BLaER1 (cell line): ENCODE measurements at regions not wholly inside any gene's neighbourhood (a gene's known extent, or its start where the extent isn't known, plus 50 kb on each side); places are given as distances from the start of the nearest gene placed in this dataset.
A peak's percentile ranks its signal among the peaks of the same experiment; 100 is the strongest.

Experiments used
- H3K27ac ChIP-seq: shearing (Covaris generic); formaldehyde crosslinking; 2 replicates; pipeline ENCODE4 v1.8.1; 2022
- H3K27me3 ChIP-seq: shearing (Covaris generic); formaldehyde crosslinking; 2 replicates; pipeline ENCODE4 v1.8.1; 2022
- H3K36me3 ChIP-seq: shearing (Covaris generic); formaldehyde crosslinking; 2 replicates; pipeline ENCODE4 v1.8.1; 2022
- H3K4me1 ChIP-seq: shearing (Covaris generic); formaldehyde crosslinking; 2 replicates; pipeline ENCODE4 v1.8.1; 2022
- H3K4me2 ChIP-seq: shearing (Covaris generic); formaldehyde crosslinking; 2 replicates; pipeline ENCODE4 v1.8.1; 2022
- H3K4me3 ChIP-seq: shearing (Covaris generic); formaldehyde crosslinking; 2 replicates; pipeline ENCODE4 v1.8.1; 2022
- H3K9ac ChIP-seq: shearing (Covaris generic); formaldehyde crosslinking; 2 replicates; pipeline ENCODE4 v1.8.1; 2022
- H3K9me3 ChIP-seq: shearing (Covaris generic); formaldehyde crosslinking; 2 replicates; pipeline ENCODE4 v1.8.1; 2022
- H4K20me1 ChIP-seq: shearing (Covaris generic); formaldehyde crosslinking; 2 replicates; pipeline ENCODE4 v1.8.1; 2022
- Cebpa-rat ChIP-seq: shearing (Covaris generic); IDR thresholded peaks from 2 replicates; pipeline ENCODE4 v1.8.1; 2022

DNA sequence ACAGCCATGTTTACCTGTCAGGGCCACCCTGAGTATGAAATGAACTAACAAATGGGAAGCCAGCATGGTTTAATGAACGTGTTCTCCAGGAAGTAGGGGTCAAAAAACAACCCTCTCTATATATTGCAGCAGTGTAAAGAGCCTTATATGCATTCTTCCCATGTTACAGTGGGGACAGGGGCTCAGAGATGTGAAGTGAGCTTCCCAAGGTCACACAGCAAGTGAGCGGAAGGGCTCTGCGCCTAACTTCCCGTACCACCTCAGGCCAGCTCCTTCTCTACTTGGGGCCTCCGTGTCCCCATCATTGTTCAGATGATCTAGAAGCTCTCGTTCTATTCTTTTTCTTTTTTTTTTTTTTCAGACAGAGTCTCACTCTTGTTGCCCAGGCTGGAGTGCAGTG is 105.1 kb upstream of the MAP1LC3B2 start:
- Histone ChIP-seq H3K4me3 (no peak overlapping the region), H3K9ac (no peak overlapping the region), H3K9me3 (0 out of 2 replicates have a peak, but pooled peaks cover 6% of the 10 kb centered on the region), H3K36me3 (no peaks in the 10 kb centered on the region), H3K27me3 (no peaks in the 10 kb centered on the region), H3K27ac (no peak overlapping the region), H3K4me1 (peaks cover 16% of the 10 kb centered on the region), H4K20me1 (no peaks in the 10 kb centered on the region), H3K4me2 (no peak overlapping the region)
- TF ChIP-seq Cebpa-rat = no peak

DNA sequence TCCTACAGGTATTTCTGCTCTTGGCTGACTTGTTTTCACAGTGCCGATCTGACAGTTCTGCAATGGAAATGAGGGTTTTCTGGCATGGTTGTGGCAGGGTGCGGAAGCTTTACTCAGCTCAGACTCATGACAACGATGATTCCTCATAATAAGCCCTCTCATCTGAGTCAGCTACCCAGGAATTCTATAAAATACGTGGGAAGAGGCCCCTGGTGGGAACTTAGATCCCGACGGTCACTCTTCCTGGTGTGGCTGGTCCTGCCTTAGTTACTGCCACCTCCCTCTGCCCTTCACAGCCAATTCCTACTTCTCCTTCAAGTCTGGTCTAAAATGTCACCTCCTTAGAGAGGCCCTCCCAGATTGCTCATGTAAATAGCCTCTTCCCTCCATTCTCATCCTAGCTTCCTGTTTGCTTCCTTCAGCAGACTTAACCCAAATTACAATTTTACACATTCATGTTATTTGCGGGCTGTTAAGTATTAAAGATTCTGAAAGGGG is 104.2 kb upstream of the MAP1LC3B2 start:
- 0 out of 2 replicates have a peak, but pooled peaks cover 6% of the 10 kb centered on the region for H3K9me3 ChIP-seq
- H3K4me2 ChIP-seq = no peak overlapping the region
- peaks cover 18% of the 10 kb centered on the region for H3K4me1 ChIP-seq
- H3K9ac ChIP-seq = no peak overlapping the region
- no peaks in the 10 kb centered on the region for H3K27me3 ChIP-seq
- H3K27ac ChIP-seq = no peak overlapping the region
- H3K4me3 ChIP-seq = no peak overlapping the region
- TF ChIP-seq Cebpa-rat = no peak
- H3K36me3 ChIP-seq = no peaks in the 10 kb centered on the region
- H4K20me1 ChIP-seq = no peaks in the 10 kb centered on the region

DNA sequence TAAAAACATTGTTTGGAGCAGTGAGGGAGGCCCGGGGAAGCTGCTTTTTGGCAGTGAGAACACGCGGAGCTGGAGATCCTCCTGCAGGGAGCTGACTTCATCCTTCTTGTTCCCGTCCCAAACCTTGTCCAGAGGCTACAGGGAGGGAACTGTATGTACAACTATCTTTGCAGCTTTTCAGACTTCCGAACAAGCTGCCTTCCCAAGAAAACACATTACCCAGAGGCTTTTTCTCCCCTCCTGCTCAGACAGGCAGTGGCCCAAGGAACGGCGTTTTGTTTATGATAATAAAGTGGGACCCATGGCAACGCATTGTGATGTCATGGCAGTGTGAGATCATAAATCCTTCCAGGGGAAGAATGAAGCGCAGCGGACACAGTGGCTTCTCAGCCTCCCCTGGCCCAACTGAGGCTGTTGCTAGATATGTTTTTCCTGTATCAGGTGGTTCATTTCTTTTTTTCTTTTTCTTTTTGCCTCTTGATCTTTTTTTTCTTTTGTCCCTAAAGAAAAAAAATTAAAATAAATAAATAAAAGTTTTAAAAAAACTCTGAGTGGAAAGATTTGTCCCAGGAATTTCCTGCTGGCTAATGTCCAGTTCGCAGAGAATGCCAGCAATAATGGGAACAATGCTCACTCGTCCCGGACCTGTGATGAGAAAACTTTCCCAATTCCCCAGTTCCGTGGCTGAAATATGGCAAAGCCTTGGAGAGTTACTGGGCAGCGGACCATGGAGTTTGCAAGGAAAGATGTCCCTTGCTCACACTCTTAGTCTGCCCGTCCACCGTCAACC is 103.4 kb upstream of the MAP1LC3B2 start:
- H3K4me3 ChIP-seq = no peak overlapping the region
- no peak for TF ChIP-seq Cebpa-rat
- H3K4me2 ChIP-seq = no peak overlapping the region
- H3K27me3 ChIP-seq = no peaks in the 10 kb centered on the region
- no peak overlapping the region for H3K27ac ChIP-seq
- H3K9ac ChIP-seq = no peak overlapping the region
- H3K36me3 ChIP-seq = no peaks in the 10 kb centered on the region
- H4K20me1 ChIP-seq = no peaks in the 10 kb centered on the region
- H3K4me1 ChIP-seq = peaks cover 18% of the 10 kb centered on the region
- H3K9me3 ChIP-seq = 0 out of 2 replicates have a peak, but pooled peaks cover 2% of the 10 kb centered on the region

DNA sequence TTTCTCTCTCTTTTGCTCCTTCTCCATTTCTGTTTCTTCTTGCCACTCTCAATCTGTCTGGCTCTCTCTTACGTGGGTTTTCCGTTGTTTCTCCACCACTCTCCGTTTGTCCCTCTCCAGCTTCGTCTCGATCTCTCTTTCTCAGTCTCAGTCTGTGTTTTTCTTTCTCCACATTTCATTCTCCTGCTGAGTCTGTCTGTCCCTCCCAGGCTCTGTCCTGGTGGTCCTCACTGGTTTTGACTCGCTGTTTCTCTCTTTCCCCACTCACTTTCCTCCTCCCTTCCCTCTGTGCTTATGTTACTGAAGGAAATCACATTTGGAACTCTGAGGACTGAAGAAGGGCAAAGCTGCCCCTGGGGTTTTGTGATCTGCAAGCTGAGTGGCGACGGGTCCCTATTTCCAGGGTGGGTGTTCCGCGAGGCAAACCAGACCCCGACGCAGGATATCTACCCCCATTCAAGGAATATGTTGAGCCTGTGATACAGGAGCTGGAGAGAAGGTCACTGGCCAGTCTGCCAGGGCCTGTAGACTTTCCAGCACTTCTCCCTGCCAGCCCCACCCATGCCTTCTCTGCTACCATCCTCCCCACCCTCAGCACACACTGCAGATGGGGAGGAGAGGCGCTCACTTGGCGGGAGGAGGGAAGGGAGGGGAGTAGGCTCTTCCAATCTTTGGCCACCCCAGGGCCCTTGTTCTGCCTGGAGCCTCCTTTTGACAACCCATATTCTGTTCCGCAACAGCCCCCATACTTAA is 102.7 kb upstream of the MAP1LC3B2 start:
- no peaks in the 10 kb centered on the region for H3K9me3 ChIP-seq
- no peak for TF ChIP-seq Cebpa-rat
- H3K27me3 ChIP-seq = no peaks in the 10 kb centered on the region
- no peaks in the 10 kb centered on the region for H4K20me1 ChIP-seq
- no peak overlapping the region for H3K4me3 ChIP-seq
- H3K36me3 ChIP-seq = no peaks in the 10 kb centered on the region
- no peak overlapping the region for H3K4me2 ChIP-seq
- no peak overlapping the region for H3K9ac ChIP-seq
- no peak overlapping the region for H3K27ac ChIP-seq
- peaks cover 18% of the 10 kb centered on the region for H3K4me1 ChIP-seq

DNA sequence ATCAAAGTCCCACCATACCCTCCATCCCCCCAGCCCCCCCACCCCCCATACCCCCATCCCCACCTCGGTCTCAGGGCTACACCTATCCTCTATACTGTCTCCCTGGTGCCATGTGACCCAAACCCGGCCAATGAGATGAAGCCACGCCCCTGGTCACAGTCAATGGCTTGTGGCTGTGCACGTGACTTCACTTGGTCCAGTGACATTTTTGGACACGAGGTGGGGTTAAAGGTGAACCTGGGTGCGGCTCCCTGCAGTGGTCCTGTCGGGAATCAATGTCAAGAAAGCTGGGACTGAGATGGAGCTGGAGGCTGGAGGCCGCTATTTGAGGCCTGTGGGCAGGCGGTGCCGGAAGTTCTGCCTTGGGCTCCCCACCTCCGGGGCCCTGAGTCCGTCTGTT is 100.7 kb upstream of the MAP1LC3B2 start:
- Histone ChIP-seq H3K27ac (no peak overlapping the region), H3K4me2 (0 out of 2 replicates have a peak overlapping the region, but pooled peaks have one; percentile 14), H3K4me3 (no peak overlapping the region), H3K9ac (no peak overlapping the region), H3K27me3 (no peaks in the 10 kb centered on the region), H3K9me3 (no peaks in the 10 kb centered on the region), H4K20me1 (no peaks in the 10 kb centered on the region), H3K36me3 (no peaks in the 10 kb centered on the region), H3K4me1 (peaks cover 10% of the 10 kb centered on the region)
- TF ChIP-seq Cebpa-rat = no peak

DNA sequence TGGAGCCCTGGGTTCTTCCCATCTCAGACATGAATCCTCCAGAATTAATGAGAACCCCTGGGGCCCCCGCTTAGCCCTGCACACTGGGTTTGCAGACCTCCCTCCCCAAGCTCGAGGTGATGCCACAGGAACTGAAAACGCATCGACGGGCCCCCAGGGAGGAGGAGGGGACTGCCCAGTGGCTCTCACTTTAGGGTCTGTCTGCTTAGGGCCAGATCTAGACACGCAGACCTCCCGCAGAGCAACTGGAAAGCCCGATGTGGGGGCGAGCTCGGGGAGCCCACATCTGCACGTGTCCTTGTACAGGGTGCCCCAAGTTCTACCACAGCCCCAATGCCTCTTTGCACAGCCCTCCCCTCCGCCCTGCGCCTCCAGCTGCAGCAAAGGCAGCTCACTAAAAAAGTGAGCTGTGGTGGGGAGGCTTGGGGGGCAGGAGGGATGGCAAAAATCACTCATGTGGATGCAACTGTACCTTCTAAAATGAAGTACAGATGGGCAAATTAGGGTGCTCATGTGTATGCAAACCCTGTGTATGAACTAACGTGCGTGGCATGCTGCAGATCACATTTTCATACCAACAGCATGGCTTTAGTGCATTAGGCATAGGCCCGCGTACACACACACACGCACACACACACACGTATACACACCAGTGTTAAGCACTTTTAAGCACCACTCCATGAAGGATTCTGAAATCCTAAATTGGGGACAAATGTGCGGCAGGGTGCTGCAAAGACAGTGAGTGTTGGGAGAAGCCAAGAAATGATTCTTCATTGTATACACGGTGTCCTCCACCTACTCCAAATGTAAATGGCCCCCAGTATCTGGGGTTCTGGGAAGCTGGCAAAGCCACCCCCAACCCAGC is 99.9 kb upstream of the MAP1LC3B2 start:
- H3K27me3 ChIP-seq = no peaks in the 10 kb centered on the region
- H3K4me3 ChIP-seq = no peak overlapping the region
- 0 out of 2 replicates have a peak overlapping the region, but pooled peaks have one; percentile 14 for H3K4me2 ChIP-seq
- H3K9ac ChIP-seq = no peak overlapping the region
- no peak for TF ChIP-seq Cebpa-rat
- peaks cover 7% of the 10 kb centered on the region for H3K4me1 ChIP-seq
- no peaks in the 10 kb centered on the region for H3K36me3 ChIP-seq
- no peak overlapping the region for H3K27ac ChIP-seq
- H4K20me1 ChIP-seq = no peaks in the 10 kb centered on the region
- H3K9me3 ChIP-seq = no peaks in the 10 kb centered on the region

DNA sequence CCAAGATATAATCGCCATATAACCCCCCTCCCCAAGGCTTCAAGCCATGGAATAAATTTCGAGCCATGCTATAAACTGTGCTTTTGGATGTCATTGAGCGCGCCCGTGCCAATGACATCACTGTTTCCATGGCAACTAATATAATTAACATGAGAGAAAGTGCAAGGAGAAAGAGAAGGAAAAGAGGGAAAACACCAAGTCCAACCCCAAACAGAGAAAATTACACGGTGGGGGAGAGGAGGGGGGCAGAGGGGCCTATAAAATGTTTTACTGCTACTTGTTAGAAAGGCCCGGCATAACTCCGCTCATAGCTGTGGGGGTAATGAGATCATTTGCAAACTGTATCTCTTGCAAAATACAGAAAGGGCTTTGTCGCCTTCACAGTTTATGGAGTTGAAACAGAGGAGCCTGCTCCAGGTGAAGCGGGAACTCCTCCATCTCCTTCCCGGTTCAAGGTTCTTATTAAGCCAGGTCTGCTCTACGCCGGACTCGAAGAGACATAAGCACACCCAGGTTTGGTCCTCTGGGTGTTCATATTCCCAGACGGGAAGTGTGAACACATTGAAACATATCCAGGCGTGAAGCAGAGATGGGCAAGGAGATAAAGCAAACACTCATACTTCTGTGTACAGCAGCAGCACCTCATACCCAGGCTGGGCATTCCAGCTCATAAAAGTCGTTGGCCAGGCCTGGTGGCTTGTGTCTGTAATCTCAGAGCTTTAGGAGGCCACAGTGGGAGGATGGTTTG is 99.1 kb upstream of the MAP1LC3B2 start:
- no peaks in the 10 kb centered on the region for H3K36me3 ChIP-seq
- no peak overlapping the region for H3K27ac ChIP-seq
- H3K4me1 ChIP-seq = peaks cover 7% of the 10 kb centered on the region
- no peak overlapping the region for H3K4me2 ChIP-seq
- TF ChIP-seq Cebpa-rat = no peak
- no peaks in the 10 kb centered on the region for H3K27me3 ChIP-seq
- H3K9ac ChIP-seq = no peak overlapping the region
- no peak overlapping the region for H3K4me3 ChIP-seq
- no peaks in the 10 kb centered on the region for H3K9me3 ChIP-seq
- H4K20me1 ChIP-seq = no peaks in the 10 kb centered on the region

DNA sequence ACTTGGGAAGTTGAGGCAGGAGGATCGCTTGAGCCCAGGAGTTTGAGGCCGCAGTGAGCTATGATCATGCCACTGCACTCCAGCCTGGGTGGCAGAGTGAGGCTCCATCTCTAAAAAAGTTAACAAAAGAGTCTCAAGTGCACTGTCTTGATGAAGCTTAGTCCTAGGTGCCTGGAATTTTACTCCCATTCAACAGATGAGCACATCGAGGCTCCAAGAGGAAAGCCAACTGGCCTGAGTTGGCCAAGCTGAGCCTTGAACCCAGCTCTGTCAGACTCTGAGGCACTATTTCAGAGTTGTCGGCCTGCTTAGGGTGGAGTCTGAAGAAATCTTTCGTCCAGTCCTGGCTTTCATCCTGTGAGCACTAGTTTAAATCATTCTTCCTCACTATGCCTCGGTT is 98.1 kb upstream of the MAP1LC3B2 start:
- Histone ChIP-seq H3K27ac (no peak overlapping the region), H3K9me3 (no peaks in the 10 kb centered on the region), H3K4me1 (peaks cover 9% of the 10 kb centered on the region), H3K4me3 (no peak overlapping the region), H3K36me3 (no peaks in the 10 kb centered on the region), H4K20me1 (no peaks in the 10 kb centered on the region), H3K27me3 (no peaks in the 10 kb centered on the region), H3K9ac (no peak overlapping the region), H3K4me2 (no peak overlapping the region)
- no peak for TF ChIP-seq Cebpa-rat

DNA sequence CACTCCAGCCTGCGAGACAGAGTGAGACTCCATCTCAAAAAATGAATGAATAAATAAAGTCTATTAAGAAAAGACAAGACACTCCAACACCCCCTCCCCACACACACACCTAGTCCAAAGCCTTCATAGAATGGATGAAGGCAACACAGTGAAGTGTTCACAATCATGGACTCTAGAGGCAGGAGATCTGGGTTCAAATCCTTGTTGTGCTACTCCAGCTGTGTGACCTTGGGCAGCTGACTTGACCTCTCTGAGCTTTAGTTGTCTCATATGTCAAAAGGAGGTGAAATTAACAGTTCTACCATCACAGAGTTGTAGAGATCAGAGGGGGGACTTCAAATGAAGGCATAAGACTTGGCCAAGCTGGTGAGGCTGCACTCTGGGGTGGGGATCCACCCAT is 95.8 kb upstream of the MAP1LC3B2 start:
- H3K9me3 ChIP-seq = no peaks in the 10 kb centered on the region
- H3K27me3 ChIP-seq = no peaks in the 10 kb centered on the region
- H3K4me2 ChIP-seq = no peak overlapping the region
- H3K36me3 ChIP-seq = no peaks in the 10 kb centered on the region
- no peak overlapping the region for H3K9ac ChIP-seq
- no peaks in the 10 kb centered on the region for H4K20me1 ChIP-seq
- no peak for TF ChIP-seq Cebpa-rat
- H3K4me1 ChIP-seq = peaks cover 16% of the 10 kb centered on the region
- no peak overlapping the region for H3K27ac ChIP-seq
- H3K4me3 ChIP-seq = no peak overlapping the region
